Upper lobe of left lung (tissue), 4 donors: ENCODE measurements at regions not wholly inside any gene's neighbourhood (a gene's known extent, or its start where the extent isn't known, plus 50 kb on each side); places are given as distances from the start of the nearest gene placed in this dataset.
"Not testable (repeated sequence)": the region's sequence is repeated elsewhere in the genome, so short reads cannot be mapped to it uniquely, and the experiment has no call there.

ENCODE experiments used
- EP300 ChIP-seq, 4 donors: sonication (generic); formaldehyde crosslinking; IDR thresholded peaks; one replicate each; pipeline ENCODE4 v1.5.1; 2017; ENCODE audit warnings: antibody characterized with exemption in 4 of 4, control low read depth in 2 of 4
- TF ChIP-seq, protein P1 (sequence below), 6 experiments: fragments of 450-650 bp in 4 of 6; fragments of 200-600 bp in 2 of 6; sonication (generic) in 2 of 6; IDR thresholded peaks; one replicate each; pipeline ENCODE4 v1.5.1; 2016 to 2019; ENCODE audit warnings: antibody characterized with exemption in 6 of 6

DNA sequence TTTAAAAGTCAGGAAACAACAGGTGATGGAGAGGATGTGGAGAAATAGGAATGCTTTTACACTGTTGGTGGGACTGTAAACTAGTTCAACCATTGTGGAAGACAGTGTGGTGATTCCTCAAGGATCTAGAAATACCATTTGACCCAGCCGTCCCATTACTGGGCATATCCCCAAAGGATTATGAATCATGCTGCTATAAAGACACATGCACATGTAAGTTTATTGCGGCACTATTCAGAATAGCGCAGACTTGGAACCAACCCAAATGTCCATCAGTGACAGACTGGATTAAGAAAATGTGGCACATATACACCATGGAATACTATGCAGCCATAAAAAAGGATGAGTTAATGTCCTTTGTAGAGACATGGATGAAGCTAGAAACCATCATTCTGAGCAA, 359.8 kb upstream of the CCDC179 start:
- TF ChIP-seq EP300 (IDR thresholded peaks at IDR 0.05), result not testable (repeated sequence)
- TF ChIP-seq, protein P1, sequence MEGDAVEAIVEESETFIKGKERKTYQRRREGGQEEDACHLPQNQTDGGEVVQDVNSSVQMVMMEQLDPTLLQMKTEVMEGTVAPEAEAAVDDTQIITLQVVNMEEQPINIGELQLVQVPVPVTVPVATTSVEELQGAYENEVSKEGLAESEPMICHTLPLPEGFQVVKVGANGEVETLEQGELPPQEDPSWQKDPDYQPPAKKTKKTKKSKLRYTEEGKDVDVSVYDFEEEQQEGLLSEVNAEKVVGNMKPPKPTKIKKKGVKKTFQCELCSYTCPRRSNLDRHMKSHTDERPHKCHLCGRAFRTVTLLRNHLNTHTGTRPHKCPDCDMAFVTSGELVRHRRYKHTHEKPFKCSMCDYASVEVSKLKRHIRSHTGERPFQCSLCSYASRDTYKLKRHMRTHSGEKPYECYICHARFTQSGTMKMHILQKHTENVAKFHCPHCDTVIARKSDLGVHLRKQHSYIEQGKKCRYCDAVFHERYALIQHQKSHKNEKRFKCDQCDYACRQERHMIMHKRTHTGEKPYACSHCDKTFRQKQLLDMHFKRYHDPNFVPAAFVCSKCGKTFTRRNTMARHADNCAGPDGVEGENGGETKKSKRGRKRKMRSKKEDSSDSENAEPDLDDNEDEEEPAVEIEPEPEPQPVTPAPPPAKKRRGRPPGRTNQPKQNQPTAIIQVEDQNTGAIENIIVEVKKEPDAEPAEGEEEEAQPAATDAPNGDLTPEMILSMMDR (IDR thresholded peaks at IDR 0.05), result not testable (repeated sequence)
